Kidney (tissue), 13 donors: ENCODE measurements at regions not wholly inside any gene's neighbourhood (a gene's known extent, or its start where the extent isn't known, plus 50 kb on each side); places are given as distances from the start of the nearest gene placed in this dataset.

Experiments
- DNase-seq, 5 donors: peaks; one replicate each; pipeline ENCODE4 v3.0.0-alpha.2; 2013 to 2020
- FAIRE-seq: peaks from 2 replicates; lab custom pipeline; 2012; peaks lifted over from hg19 to GRCh38; lab: Jason Lieb, UNC
- H3K27ac ChIP-seq, 2 donors: one replicate each; pipeline ENCODE4 v1.7.0; 2013; ENCODE audit warnings: low read depth in 2 of 2, low read length in 2 of 2, inconsistent platforms in 1 of 2
- H3K27me3 ChIP-seq: one replicate; pipeline ENCODE4 v1.7.1; 2013; ENCODE audit warnings: low read length, inconsistent platforms; ENCODE audit not compliant: control insufficient read depth, insufficient read depth
- H3K36me3 ChIP-seq, 3 donors: one replicate each; pipeline versions ENCODE4 v1.7.0 to v1.7.1; 2013; ENCODE audit warnings: low read length in 3 of 3, control low read depth in 1 of 3, inconsistent platforms in 1 of 3; ENCODE audit not compliant: insufficient read depth in 3 of 3, control insufficient read depth in 2 of 3
- H3K4me1 ChIP-seq, 3 donors: one replicate each; pipeline versions ENCODE4 v1.7.0 to v1.7.1; 2013; ENCODE audit warnings: low read length in 3 of 3, inconsistent platforms in 1 of 3, low read depth in 1 of 3; ENCODE audit not compliant: control insufficient read depth in 2 of 3, insufficient read depth in 2 of 3
- H3K4me3 ChIP-seq, 3 donors: one replicate each; pipeline versions ENCODE4 v1.7.0 to v1.8.1; 2013; ENCODE audit warnings: low read length in 3 of 3, control low read depth in 1 of 3, inconsistent platforms in 1 of 3
- H3K9ac ChIP-seq, 3 donors: one replicate each; pipeline versions ENCODE4 v1.7.0 to v1.7.1; 2013; ENCODE audit warnings: low read length in 3 of 3, control low read depth in 1 of 3, inconsistent platforms in 1 of 3
- H3K9me3 ChIP-seq, 3 donors: one replicate each; pipeline versions ENCODE4 v1.7.0 to v1.7.1; 2013; ENCODE audit warnings: low read length in 3 of 3, control low read depth in 1 of 3, inconsistent platforms in 1 of 3; ENCODE audit not compliant: control insufficient read depth in 2 of 3, insufficient read depth in 1 of 3
- intact Hi-C: fragments of 100-400 bp; cut with DNase I; formaldehyde crosslinking; loops from one replicate; pipeline ENCODE4 v1.11.1; 2022
- TF ChIP-seq, protein P1 (sequence below): IDR thresholded peaks from 3 replicates; pipeline ENCODE4 v1.5.1; 2012; ENCODE audit warnings: mild to moderate bottlenecking, moderate library complexity, borderline replicate concordance; ENCODE audit not compliant: insufficient read depth; ENCODE audit errors: extremely low read depth
- donor health status: control.
- donor health status: control.
- donor health status: control.
- donor health status: control.
- donor health status: control.
- donor health status: DM: yes; HTN: yes; CAD: no.
- donor health status: Normal renal cell carcinoma (clear cell type).

DNA sequence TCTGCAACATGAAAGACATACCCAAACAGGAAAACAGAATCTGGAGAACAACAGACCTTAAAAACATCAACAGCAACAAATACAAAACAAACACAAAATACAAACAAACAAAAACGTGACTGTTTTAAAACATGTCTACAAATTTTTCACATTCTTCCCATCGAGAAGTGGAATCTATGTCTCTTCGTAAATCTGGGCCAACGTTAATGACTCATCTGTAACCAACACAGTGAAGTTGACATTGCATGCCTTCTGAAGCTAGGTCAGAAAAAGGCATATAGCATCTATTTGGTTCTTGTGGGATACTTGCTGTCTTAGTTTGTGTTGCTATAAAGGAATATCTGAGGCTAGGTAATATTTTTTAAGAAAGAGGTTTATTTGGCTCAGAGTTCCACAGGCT lies 139.2 kb upstream of the FOXN2 start:
- intact Hi-C loops = no loop called here
- no peaks in the 10 kb centered on the region for H3K4me1 ChIP-seq
- H3K27ac ChIP-seq = no peak overlapping the region
- no peaks in the 10 kb centered on the region for H3K27me3 ChIP-seq
- no peak overlapping the region for H3K4me3 ChIP-seq
- no peak overlapping the region for H3K9ac ChIP-seq
- no peak for FAIRE-seq
- TF ChIP-seq, protein P1, sequence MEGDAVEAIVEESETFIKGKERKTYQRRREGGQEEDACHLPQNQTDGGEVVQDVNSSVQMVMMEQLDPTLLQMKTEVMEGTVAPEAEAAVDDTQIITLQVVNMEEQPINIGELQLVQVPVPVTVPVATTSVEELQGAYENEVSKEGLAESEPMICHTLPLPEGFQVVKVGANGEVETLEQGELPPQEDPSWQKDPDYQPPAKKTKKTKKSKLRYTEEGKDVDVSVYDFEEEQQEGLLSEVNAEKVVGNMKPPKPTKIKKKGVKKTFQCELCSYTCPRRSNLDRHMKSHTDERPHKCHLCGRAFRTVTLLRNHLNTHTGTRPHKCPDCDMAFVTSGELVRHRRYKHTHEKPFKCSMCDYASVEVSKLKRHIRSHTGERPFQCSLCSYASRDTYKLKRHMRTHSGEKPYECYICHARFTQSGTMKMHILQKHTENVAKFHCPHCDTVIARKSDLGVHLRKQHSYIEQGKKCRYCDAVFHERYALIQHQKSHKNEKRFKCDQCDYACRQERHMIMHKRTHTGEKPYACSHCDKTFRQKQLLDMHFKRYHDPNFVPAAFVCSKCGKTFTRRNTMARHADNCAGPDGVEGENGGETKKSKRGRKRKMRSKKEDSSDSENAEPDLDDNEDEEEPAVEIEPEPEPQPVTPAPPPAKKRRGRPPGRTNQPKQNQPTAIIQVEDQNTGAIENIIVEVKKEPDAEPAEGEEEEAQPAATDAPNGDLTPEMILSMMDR = no peak
- H3K9me3 ChIP-seq = no peaks in the 10 kb centered on the region
- no peaks in the 10 kb centered on the region for H3K36me3 ChIP-seq
- peak in 1 of 5 donors; percentile 4 for DNase-seq

- Histone ChIP-seq H3K9me3 (no peaks in the 10 kb centered on the region), H3K27me3 (no peaks in the 10 kb centered on the region), H3K36me3 (no peaks in the 10 kb centered on the region), H3K27ac (no peak overlapping the region), H3K4me1 (no peaks in the 10 kb centered on the region), H3K4me3 (no peak overlapping the region), H3K9ac (no peak overlapping the region)
- DNase-seq (no peak), FAIRE-seq (no peak)
- intact Hi-C loops = no loop called here
- TF ChIP-seq, protein P1 = no peak
Observed at GRCh38 chr2:48175656-48176055, 138.8 kb upstream of the FOXN2 start.

DNA sequence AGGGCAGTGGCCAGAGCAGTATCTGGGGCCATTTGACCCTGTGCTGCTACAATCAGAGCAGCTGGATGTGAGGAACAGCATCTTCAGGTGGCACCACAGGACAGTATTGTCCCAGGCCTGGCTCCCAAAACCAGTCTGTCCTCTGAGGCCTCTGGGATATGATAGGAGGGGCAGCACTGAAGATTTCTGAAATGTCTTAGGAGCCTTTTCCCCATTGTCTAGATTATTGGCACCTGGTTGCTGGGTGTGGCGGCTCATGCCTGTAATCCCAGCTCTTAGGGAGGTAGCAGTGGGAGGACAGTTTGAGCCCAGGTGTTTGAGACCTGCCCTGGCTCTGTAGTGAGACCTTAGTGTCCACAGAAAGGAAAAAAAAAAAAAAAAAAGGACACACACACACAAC lies 137.6 kb upstream of the FOXN2 start:
- FAIRE-seq = no peak

More for the DNA sequence above, 137.6 kb upstream of the FOXN2 start:
- H3K9ac ChIP-seq = no peak overlapping the region
- intact Hi-C loops = no loop called here
- no peak overlapping the region for H3K4me3 ChIP-seq
- TF ChIP-seq, protein P1 = no peak
- H3K36me3 ChIP-seq = no peaks in the 10 kb centered on the region
- H3K27me3 ChIP-seq = no peaks in the 10 kb centered on the region
- no peak overlapping the region for H3K27ac ChIP-seq
- no peaks in the 10 kb centered on the region for H3K4me1 ChIP-seq
- DNase-seq = no peak
- no peaks in the 10 kb centered on the region for H3K9me3 ChIP-seq
